ENCODE measurements at regions not wholly inside any gene's neighbourhood (a gene's known extent, or its start where the extent isn't known, plus 50 kb on each side); places are given as distances from the start of the nearest gene placed in this dataset.
"Not testable (repeated sequence)": the region's sequence is repeated elsewhere in the genome, so short reads cannot be mapped to it uniquely, and the experiment has no call there.

GRCh38 chr13:109983447-109983846 is 197.1 kb upstream of the IRS2 start:
- no peak for DNase-seq (ENCODE audit: extremely low read depth, low read depth, low spot score)

- DNase-seq (ENCODE audit: extremely low read depth, low read depth, low spot score) = no peak
Observed at GRCh38 chr13:109981000-109981399, 194.6 kb upstream of the IRS2 start.

- not testable (repeated sequence) for DNase-seq (ENCODE audit: extremely low read depth, low read depth, low spot score)
Observed at GRCh38 chr13:109979676-109980075, 193.3 kb upstream of the IRS2 start.

GRCh38 chr13:109979228-109979627 is 192.8 kb upstream of the IRS2 start:
- DNase-seq (ENCODE audit: extremely low read depth, low read depth, low spot score) = no peak

- no peak for DNase-seq (ENCODE audit: extremely low read depth, low read depth, low spot score)
Observed at GRCh38 chr13:109977212-109977968, 191.0 kb upstream of the IRS2 start.

- DNase-seq (ENCODE audit: extremely low read depth, low read depth, low spot score) = no peak
Observed at GRCh38 chr13:109976206-109976997, 190.0 kb upstream of the IRS2 start.

GRCh38 chr13:109974354-109974753 is 188.0 kb upstream of the IRS2 start:
- DNase-seq (ENCODE audit: extremely low read depth, low read depth, low spot score) = no peak

- no peak for DNase-seq (ENCODE audit: extremely low read depth, low read depth, low spot score)
Observed at GRCh38 chr13:109973279-109973678, 186.9 kb upstream of the IRS2 start.

GRCh38 chr13:109971456-109972090 is 185.2 kb upstream of the IRS2 start:
- no peak for DNase-seq (ENCODE audit: extremely low read depth, low read depth, low spot score)

GRCh38 chr13:109971006-109971405 is 184.6 kb upstream of the IRS2 start:
- DNase-seq (ENCODE audit: extremely low read depth, low read depth, low spot score) = no peak

- no peak for DNase-seq (ENCODE audit: extremely low read depth, low read depth, low spot score)
Observed at GRCh38 chr13:109968876-109969577, 182.6 kb upstream of the IRS2 start.

GRCh38 chr13:109963960-109964563 is 177.7 kb upstream of the IRS2 start:
- no peak for DNase-seq (ENCODE audit: extremely low read depth, low read depth, low spot score)

GRCh38 chr13:109963384-109963783 is 177.0 kb upstream of the IRS2 start:
- DNase-seq (ENCODE audit: extremely low read depth, low read depth, low spot score) = no peak

GRCh38 chr13:109959903-109960302 is 173.5 kb upstream of the IRS2 start:
- no peak for DNase-seq (ENCODE audit: extremely low read depth, low read depth, low spot score)

GRCh38 chr13:109957875-109958274 is 171.5 kb upstream of the IRS2 start:
- no peak for DNase-seq (ENCODE audit: extremely low read depth, low read depth, low spot score)

GRCh38 chr13:109955598-109955997 is 169.2 kb upstream of the IRS2 start:
- no peak for DNase-seq (ENCODE audit: extremely low read depth, low read depth, low spot score)

GRCh38 chr13:109954441-109954840 is 168.1 kb upstream of the IRS2 start:
- DNase-seq (ENCODE audit: extremely low read depth, low read depth, low spot score) = no peak

- no peak for DNase-seq (ENCODE audit: extremely low read depth, low read depth, low spot score)
Observed at GRCh38 chr13:109951491-109951890, 165.1 kb upstream of the IRS2 start.

GRCh38 chr13:109949397-109949796 is 163.0 kb upstream of the IRS2 start:
- DNase-seq (ENCODE audit: extremely low read depth, low read depth, low spot score) = no peak

- DNase-seq (ENCODE audit: extremely low read depth, low read depth, low spot score) = no peak
Observed at GRCh38 chr13:109947006-109947405, 160.6 kb upstream of the IRS2 start.

Data from glomerular endothelial cell (primary cell).